HG02588 (cell line): ENCODE measurements at regions not wholly inside any gene's neighbourhood (a gene's known extent, or its start where the extent isn't known, plus 50 kb on each side); places are given as distances from the start of the nearest gene placed in this dataset.
"Not testable (repeated sequence)": the region's sequence is repeated elsewhere in the genome, so short reads cannot be mapped to it uniquely, and the experiment has no call there.

Source experiments
- ATAC-seq: cut with Tn5 transposase; IDR thresholded peaks from one replicate; pipeline ENCODE4 v1.9.1; 2021; ENCODE audit warnings: mild to moderate bottlenecking, moderate library complexity; ENCODE audit not compliant: unreplicated experiment

DNA sequence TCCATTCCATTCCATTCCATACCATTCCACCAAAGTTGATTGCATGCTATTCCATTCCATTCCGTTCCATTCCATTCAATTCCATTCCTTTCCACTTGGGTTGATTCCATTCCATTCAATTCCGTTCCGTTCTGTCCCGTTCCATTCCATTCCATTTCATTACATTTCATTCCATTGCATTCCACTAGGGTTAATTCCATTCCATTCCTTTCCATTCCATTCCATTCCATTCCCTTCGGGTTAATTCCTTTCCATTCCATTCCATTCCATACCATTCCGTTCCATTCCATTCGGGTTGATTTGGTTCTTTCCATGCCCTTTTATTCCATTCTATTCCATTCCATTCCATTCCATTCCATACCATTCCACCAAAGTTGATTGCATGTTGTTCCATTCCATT is 131.9 kb downstream of the CWH43 start:
- not testable (repeated sequence) for ATAC-seq

DNA sequence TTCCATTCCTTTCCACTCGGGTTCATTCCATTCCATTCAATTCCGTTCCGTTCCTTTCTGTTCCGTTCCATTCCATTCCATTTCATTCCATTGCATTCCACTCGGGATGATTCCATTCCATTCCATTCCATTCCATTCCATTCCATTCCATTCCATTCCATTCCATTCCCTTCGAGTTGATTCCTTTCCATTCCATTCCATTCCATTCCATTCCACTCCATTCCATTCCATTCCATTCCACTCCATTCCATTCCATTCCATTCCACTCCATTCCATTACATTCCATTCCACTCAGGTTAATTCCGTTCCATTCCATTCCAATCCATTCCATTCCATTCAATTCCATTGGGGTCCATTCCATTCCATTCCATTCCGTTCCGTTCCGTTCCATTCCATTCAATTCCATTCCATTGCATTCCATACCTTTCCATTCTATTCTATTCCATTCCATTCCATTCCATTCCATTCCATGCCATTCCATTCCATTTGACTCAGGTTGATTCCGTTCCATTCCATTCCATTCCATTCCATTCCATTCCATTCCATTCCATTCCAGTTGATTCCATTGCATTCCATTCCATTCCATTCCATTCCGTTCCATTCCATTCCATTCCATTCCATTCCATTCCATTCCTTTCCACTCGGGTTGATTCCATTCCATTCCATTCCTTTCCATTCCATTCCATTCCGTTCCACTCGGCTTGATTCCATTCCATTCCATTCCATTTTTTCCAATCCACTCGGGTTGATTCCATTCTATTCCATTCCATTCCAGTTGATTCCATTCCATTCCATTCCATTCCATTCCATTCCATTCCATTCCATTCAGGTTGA is 132.5 kb downstream of the CWH43 start:
- ATAC-seq, result peak; percentile 50

DNA sequence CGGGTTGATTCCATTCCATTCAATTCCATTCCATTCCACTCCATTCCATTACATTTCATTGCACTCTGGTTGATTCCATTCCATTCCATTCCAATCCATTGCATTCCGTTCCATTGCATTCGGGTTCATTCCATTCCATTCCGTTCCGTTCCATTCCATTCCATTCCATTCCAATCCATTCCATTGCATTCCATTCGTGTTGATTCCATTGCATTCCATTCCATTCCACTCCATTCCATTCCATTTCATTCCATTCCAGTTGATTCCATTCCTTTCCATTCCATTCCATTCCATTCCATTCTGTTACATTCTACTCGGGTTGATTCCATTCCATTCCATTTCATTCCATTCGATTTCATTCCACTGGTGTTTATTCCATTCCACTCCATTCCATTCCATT is 133.3 kb downstream of the CWH43 start:
- ATAC-seq, result peak; percentile 14

DNA sequence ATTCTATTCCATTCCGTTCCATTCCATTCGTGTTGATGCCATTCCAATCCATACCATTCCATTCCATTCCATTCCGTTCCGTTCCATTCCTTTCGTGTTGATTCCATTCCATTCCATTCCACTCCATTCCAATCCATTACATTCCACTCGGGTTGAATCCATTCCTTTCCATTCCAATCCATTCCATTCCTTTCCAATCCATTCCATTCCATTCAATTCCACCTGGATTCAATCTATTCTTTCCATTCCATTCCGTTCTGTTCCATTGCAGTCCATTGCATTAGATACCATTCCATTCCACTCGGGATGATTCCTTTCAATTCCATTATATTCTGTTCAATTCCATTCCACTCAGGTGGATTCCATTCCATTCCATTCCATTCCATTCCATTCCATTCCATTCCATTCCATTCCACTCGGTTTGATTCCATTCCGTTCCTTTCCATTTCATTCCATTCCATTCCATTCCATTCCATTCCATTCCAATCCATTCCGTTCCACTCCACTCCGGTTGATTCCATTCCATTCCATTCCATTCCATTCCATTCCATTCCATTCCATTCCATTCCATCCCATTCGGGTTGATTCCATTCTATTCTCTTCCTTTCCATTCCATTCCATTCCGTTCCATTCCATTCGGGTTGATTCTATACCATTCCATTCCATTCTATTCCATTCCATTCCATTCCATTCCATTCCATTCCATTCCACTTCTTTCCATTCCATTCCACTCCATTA is 134.1 kb downstream of the CWH43 start:
- not testable (repeated sequence) for ATAC-seq

DNA sequence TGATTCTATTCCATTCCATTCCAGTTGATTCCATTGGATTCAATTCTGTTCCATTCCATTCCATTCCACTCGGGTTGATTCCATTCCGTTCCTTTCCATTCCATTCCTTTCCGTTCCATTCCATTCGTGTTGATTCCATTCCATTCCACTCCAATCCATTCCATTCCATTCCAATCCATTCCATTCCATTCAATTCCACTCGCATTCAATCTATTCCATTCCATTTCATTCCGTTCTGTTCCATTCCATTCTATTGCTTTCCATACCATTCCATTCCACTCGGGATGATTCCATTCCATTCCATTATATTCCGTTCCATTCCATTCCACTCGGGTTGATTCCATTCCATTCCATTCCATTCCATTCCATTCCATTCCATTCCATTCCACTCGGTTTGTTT is 134.7 kb downstream of the CWH43 start:
- peak; percentile 37 for ATAC-seq

DNA sequence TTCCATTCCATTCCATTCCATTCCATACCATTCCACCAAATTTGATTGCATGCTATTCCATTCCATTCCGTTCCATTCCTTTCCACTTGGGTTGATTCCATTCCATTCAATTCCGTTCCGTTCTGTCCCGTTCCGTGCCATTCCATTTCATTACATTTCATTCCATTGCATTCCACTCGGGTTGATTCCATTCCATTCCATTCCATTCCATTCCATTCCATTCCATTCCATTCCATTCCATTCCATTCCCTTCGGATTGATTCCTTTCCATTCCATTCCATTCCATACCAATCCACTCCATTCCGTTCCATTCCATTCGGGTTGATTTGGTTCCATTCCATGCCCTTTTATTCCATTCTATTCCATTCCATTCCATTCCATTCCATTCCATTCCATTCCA is 140.4 kb downstream of the CWH43 start:
- ATAC-seq, result not testable (repeated sequence)

DNA sequence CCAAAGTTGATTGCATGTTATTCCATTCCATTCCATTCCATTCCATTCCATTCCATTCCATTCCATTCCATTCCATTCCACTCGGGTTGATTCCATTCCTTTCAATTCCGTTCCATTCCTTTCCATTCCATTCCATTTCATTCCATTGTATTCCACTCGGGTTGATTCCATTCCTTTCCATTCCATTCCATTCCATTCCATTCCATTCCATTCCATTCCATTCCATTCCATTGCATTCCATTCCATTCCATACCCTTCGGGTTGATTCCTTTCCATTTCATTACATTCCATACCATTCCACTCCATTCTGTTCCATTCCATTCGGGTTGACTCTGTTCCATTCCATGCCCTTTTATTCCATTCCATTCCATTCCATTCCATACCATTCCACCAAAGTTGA is 140.8 kb downstream of the CWH43 start:
- not testable (repeated sequence) for ATAC-seq

DNA sequence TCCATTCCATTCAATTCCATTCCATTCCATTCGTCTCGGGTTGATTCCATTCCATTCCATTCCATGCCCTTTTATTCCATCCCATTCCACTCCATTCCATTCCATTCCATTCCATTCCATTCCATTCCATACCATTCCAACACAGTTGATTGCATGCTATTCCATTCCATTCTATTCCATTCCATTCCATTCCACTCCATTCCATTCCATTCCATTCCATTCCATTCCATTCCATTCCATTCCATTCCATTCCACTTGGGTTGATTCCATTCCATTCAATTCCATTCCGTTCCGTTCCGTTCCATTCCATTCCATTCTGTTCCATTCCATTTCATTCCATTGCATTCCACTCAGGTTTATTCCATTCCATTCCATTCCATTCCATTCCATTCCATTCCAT is 143.3 kb downstream of the CWH43 start:
- ATAC-seq, result not testable (repeated sequence)

DNA sequence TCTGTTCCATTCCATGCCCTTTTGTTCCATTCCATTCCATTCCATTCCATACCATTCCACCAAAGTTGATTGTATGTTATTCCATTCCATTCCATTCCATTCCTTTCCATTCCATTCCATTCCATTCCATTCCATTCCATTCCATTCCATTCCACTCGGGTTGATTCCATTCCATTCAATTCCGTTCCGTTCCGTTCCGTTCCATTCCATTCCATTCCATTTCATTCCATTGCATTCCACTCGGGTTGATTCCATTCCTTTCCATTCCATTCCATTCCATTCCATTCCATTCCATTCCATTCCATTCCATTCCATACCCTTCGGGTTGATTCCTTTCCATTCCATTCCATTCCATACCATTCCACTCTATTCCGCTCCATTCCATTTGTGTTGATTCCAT is 143.8 kb downstream of the CWH43 start:
- ATAC-seq, result not testable (repeated sequence)

DNA sequence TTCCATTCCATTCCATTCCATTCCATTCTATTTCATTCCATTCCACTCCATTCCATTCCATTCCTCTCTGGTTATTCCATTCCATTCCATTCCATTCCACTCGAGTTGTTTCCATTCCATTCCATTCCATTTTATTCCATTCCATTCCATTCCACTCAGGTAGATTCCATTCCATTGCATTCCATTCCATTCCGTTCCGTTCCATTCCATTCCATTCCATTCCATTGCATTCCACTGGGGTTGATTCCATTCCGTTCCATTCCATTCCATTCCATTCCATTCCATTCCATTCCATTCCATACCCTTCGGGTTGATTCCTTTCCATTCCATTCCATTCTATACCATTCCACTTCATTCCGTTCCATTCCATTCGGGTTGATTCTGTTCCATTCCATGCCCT is 144.6 kb downstream of the CWH43 start:
- not testable (repeated sequence) for ATAC-seq

DNA sequence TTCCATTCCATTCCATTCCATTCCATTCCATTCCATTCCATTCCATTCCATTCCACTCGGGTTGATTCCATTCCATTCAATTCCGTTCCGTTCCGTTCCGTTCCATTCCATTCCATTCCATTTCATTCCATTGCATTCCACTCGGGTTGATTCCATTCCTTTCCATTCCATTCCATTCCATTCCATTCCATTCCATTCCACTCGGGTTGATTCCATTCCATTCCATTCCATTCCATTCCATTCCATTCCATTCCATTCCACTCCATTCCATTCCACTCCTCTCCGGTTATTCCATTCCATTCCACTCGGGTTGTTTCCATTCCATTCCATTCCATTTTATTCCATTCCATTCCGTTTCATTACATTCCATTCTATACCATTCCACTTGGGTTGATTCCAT is 151.0 kb downstream of the CWH43 start:
- peak; percentile 56 for ATAC-seq

DNA sequence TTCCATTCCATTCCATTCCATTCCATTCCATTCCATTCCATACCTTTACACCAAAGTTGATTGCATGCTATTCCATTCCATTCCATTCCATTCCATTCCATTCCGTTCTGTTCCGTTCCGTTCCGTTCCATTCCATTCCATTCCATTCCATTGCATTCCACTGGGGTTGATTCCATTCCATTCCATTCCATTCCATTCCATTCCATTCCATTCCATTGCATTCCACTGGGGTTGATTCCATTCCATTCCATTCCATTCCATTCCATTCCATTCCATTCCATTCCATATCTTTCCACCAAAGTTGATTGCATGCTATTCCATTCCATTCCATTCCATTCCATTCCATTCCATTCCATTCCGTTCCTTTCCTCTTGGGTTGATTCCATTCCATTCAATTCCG is 151.9 kb downstream of the CWH43 start:
- ATAC-seq, result not testable (repeated sequence)

DNA sequence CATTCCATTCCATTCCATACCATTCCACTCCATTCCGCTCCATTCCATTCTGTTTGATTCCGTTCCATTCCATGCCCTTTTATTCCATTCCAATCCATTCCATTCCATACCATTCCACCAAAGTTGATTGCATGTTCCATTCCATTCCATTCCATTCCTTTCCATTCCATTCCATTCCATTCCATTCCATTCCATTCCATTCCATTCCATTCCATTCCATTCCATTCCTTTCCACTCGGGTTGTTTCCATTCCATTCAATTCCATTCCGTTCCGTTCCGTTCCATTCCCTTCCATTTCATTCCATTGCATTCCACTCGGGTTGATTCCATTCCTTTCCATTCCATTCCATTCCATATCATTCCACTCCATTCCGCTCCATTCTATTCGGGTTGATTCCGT is 152.7 kb downstream of the CWH43 start:
- not testable (repeated sequence) for ATAC-seq

DNA sequence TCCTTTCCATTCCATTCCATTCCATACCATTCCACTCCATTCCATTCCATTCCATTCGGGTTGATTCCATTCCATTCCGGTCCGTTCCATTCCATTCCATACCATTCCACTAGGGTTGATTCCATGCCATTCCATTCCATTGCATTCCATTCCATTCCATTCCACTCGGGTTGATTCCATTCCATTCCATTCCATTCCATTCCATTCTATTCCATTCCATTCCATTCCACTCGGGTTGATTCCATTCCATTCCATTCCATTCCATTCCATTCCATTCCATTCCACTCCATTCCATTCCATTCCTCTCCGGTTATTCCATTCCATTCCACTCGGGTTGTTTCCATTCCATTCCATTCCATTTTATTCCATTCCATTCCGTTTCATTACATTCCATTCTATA is 153.4 kb downstream of the CWH43 start:
- ATAC-seq, result not testable (repeated sequence)

DNA sequence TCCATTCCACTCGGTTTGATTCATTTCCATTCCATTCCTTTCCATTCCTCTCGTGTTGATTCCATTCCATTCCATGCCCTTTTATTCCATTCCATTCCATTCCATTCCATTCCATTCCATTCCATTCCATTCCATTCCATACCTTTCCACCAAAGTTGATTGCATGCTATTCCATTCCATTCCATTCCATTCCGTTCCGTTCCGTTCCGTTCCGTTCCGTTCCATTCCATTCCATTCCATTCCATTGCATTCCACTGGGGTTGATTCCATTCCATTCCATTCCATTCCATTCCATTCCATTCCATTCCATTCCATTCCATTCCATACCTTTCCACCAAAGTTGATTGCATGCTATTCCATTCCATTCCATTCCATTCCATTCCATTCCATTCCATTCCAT is 154.3 kb downstream of the CWH43 start:
- not testable (repeated sequence) for ATAC-seq

DNA sequence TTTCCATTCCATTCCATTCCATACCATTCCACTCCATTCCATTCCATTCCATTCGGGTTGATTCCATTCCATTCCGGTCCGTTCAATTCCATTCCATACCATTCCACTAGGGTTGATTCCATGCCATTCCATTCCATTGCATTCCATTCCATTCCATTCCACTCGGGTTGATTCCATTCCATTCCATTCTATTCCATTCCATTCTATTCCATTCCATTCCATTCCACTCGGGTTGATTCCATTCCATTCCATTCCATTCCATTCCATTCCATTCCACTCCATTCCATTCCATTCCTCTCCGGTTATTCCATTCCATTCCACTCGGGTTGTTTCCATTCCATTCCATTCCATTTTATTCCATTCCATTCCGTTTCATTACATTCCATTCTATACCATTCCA is 155.9 kb downstream of the CWH43 start:
- not testable (repeated sequence) for ATAC-seq

DNA sequence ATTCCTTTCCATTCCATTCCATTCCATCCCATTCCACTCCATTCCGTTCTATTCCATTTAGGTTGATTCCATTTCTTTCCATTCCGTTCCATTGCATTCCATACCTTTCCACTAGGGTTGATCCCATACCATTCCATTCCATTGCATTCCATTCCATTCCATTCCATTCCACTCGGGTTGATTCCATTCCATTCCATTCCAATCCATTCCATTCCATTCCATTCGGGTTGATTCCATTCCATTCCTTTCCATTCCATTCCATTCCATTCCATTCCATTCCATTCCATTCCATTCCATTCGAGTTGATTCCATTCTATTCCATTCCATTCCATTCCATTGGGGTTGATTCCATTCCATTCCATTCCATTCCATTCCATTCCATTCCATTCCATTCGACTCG is 161.1 kb downstream of the CWH43 start:
- ATAC-seq, result peak; percentile 53

DNA sequence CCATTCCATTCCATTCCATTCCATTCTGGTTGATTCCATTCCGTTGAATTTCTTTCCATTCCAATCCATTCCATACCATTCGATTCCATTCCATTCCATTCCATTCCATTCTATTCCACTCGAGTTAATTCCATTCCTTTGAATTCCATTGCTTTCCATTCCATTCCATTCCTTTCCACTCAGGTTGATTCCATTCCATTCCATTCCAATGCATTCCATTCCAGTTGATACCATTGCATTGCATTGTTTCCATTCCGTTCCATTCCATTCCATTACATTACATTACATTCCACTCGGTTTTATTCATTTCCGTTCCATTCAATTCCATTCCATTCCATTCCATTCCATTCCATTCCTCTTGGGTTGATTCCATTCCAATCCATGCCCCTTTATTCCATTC is 161.5 kb downstream of the CWH43 start:
- not testable (repeated sequence) for ATAC-seq

DNA sequence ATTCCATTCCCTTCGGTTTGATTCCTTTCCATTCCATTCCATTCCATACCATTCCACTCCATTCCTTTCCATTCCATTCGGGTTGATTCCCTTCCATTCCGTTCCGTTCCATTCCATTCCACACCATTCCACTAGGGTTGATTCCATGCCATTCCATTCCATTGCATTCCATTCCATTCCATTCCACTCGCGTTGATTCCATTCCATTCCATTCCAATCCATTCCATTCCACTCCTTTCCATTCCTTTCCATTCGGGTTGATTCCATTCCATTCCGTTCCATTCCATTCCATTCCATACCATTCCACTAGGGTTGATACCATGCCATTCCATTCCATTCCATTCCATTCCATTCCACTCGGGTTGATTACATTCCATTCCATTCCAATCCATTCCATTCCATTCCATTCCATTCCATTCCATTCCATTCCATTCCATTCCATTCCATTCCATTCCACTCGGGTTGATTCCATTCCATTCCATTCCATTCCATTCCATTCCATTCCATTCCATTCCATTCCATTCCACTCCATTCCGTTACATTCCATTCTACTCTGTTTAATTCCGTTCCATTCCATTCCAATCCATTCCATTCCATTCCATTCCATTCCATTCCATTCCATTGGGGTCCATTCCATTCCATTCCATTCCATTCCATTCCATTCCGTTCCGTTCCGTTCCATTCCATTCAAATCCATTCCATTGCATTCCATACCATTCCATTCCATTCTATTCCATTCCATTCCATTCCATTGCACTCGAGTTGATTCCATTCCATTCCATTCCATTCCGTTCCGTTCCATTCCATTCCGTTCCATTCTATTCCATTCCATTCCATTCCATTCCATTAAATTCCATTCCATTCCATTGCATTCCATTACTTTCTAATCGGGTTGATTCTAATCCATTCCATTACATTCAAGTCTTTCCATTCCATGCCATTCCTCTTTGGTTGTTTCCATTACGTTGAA is 163.2 kb downstream of the CWH43 start:
- ATAC-seq, result peak; percentile 72

DNA sequence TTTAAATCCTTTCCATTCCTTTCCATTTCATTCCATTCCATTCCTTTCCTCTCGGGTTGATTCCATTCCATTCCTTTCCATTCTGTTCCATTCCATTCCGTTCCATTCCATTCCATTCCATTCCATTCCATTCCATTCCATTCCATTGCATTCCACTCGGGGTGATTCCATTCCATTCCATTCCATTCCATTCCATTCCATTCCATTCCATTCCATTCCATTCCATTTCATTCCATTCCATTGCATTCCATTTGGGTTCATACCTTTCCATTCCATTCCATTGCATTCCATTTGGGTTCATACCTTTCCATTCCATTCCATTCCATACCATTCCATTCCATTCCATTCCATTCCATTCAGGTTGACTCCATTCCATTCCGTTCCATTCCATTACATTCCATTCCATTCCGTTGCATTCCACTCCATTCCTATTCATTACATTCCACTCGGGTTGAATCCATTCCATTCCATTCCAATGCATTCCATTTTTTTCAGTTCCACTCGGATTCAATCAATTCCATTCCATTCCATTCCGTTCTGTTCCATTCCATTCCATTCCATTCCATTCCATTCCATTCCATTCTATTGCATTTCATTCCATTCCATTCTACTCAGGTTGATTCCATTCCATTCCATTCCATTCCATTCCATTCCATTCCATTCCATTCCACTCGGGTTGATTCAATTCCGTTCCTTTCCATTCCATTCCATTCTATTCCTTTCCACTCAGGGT is 164.4 kb downstream of the CWH43 start:
- not testable (repeated sequence) for ATAC-seq
